Naive thymus-derived CD8-positive, alpha-beta T cell (primary cell): ENCODE measurements at regions not wholly inside any gene's neighbourhood (a gene's known extent, or its start where the extent isn't known, plus 50 kb on each side); places are given as distances from the start of the nearest gene placed in this dataset.

ENCODE experiments used
- ATAC-seq, 2 donors: fragments of 150-1000 bp; cut with Tn5 transposase in 1 of 2; sonication (Bioruptor Pico), chemical (Tn5 transposase) in 1 of 2; 1 replicate in 1 of 2; 2 replicates in 1 of 2; pipeline ENCODE4 v1.10.0; 2021; ENCODE audit warnings: mild to moderate bottlenecking in 2 of 2, moderate library complexity in 2 of 2
- POLR2A ChIA-PET: fragments of 350-600 bp; sonication (Branson Sonifier 250); formaldehyde crosslinking; loops from one replicate; lab custom pipeline; 2021; ENCODE audit warnings: antibody characterized with exemption; lab: Charles Lee
- DNase-seq, 10 donors: peaks; one replicate each; pipeline versions ENCODE4 v3.0.0 to v3.0.0-alpha.2; 2020 to 2022
- H3K27ac Mint-ChIP-seq, 10 donors: one replicate each; pipeline ENCODE4 v1.8.0; 2020 to 2022; ENCODE audit warnings: mild to moderate bottlenecking in 10 of 10, mixed read lengths in 10 of 10, moderate library complexity in 4 of 10, inconsistent platforms in 1 of 10
- H3K27me3 Mint-ChIP-seq, 5 donors: one replicate each; pipeline ENCODE4 v1.8.0; 2021 to 2022; ENCODE audit warnings: mixed read lengths in 5 of 5
- H3K36me3 Mint-ChIP-seq, 3 donors: one replicate each; pipeline ENCODE4 v1.8.0; 2020 to 2022; ENCODE audit warnings: mixed read lengths in 3 of 3, mild to moderate bottlenecking in 2 of 3, inconsistent platforms in 1 of 3
- H3K4me1 Mint-ChIP-seq, 4 donors: one replicate each; pipeline ENCODE4 v1.8.0; 2021 to 2022; ENCODE audit warnings: mixed read lengths in 4 of 4
- H3K4me3 Mint-ChIP-seq, 10 donors: one replicate each; pipeline ENCODE4 v1.8.0; 2020 to 2022; ENCODE audit warnings: mild to moderate bottlenecking in 10 of 10, mixed read lengths in 10 of 10, moderate library complexity in 6 of 10, inconsistent platforms in 1 of 10
- H3K9me3 Mint-ChIP-seq, 9 donors: one replicate each; pipeline ENCODE4 v1.8.0; 2020 to 2022; ENCODE audit warnings: mixed read lengths in 9 of 9, mild to moderate bottlenecking in 3 of 9, inconsistent platforms in 1 of 9, moderate library complexity in 1 of 9

GRCh38 chr14:42113358-42114069 is 506.8 kb downstream of the LRFN5 start:
- POLR2A ChIA-PET, result no interaction called here
- DNase-seq (no peak), ATAC-seq (no peak)
- Mint-ChIP-seq H3K9me3 (peaks cover 0 to 27% (median 17%) of the 10 kb centered on the region in 9 donors), H3K36me3 (peaks cover 0 to 9% (median 0%) of the 10 kb centered on the region in 3 donors), H3K4me3 (no peak overlapping the region), H3K27ac (no peak overlapping the region), H3K4me1 (no peaks in the 10 kb centered on the region), H3K27me3 (no peaks in the 10 kb centered on the region)

DNA sequence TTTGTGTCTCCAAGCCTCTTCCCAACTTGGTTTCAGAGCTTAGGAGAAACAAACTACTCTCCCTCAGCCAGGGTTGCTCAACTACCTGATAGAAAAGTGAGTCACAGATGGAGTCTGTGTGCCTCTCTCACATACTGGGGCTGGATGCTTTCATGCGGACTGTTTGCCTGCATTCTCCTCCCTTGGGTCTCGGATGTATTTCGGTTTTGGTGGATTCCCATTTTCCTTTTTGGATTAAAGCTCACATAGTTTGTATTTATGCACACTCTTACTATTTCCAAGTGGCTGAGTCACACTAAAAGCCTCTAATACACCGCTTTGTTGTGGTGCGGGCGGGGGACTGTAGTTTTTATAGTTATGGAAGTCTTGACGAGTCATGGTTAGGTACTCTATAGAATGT is 505.4 kb downstream of the LRFN5 start:
- ATAC-seq (no peak), DNase-seq (no peak)
- H3K9me3 Mint-ChIP-seq, result peaks cover 2 to 31% (median 21%) of the 10 kb centered on the region in 9 donors
- no peaks in the 10 kb centered on the region for H3K27me3 Mint-ChIP-seq
- H3K4me1 Mint-ChIP-seq, result no peaks in the 10 kb centered on the region
- H3K27ac Mint-ChIP-seq, result no peak overlapping the region
- POLR2A ChIA-PET, result no interaction called here
- peaks cover 0 to 9% (median 0%) of the 10 kb centered on the region in 3 donors for H3K36me3 Mint-ChIP-seq
- H3K4me3 Mint-ChIP-seq, result no peak overlapping the region

DNA sequence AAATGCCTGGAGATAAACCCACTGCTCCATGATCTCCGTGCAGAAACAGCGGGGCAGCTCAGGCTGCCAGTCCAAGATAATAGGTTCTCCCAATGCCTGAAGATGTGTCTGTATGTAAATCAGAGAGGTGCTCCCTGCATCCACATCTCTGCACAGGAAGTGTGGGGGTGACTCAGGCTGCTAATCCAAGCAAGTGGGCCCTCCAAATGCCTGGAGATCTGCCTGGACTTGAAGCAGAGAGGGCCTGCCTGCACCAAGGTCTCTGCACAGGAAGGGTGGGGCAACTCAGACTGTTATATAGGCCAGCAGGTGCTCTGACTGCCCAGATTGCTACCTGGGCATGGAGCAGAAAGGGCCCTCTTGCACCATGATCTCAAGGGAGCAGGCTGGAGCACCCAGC is 504.7 kb downstream of the LRFN5 start:
- POLR2A ChIA-PET, result no interaction called here
- ATAC-seq, result no peak

DNA sequence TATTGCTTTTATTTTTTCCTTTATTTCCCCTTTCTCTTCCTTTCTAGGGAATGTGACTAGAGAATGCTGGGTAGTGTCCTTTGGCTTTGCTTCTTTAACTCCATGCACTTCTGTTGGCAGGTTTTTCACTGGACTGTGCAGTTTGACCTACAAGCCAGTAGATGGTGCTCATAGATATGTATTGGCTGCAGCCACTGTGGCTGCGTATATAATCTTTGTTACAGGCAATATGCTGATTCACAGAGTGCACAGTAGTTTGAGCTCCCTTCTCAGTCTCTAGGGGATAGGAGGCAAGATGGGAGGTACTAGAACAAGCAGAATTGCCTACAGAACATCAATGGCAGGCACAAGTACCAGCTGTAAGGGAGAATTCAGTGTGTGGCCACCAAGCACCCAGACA is 503.5 kb downstream of the LRFN5 start:
- Mint-ChIP-seq H3K27ac (no peak overlapping the region), H3K9me3 (peaks cover 2 to 35% (median 21%) of the 10 kb centered on the region in 9 donors), H3K27me3 (no peaks in the 10 kb centered on the region), H3K36me3 (peaks cover 0 to 9% (median 0%) of the 10 kb centered on the region in 3 donors), H3K4me3 (no peak overlapping the region), H3K4me1 (no peaks in the 10 kb centered on the region)
- POLR2A ChIA-PET, result no interaction called here
- DNase-seq, result no peak
- ATAC-seq, result no peak

More for the DNA sequence above, 504.7 kb downstream of the LRFN5 start:
- H3K9me3 Mint-ChIP-seq, result peaks cover 2 to 35% (median 21%) of the 10 kb centered on the region in 9 donors
- H3K4me1 Mint-ChIP-seq, result no peaks in the 10 kb centered on the region
- H3K4me3 Mint-ChIP-seq, result no peak overlapping the region
- no peak for DNase-seq
- H3K27ac Mint-ChIP-seq, result no peak overlapping the region
- no peaks in the 10 kb centered on the region for H3K27me3 Mint-ChIP-seq
- peaks cover 0 to 9% (median 0%) of the 10 kb centered on the region in 3 donors for H3K36me3 Mint-ChIP-seq

DNA sequence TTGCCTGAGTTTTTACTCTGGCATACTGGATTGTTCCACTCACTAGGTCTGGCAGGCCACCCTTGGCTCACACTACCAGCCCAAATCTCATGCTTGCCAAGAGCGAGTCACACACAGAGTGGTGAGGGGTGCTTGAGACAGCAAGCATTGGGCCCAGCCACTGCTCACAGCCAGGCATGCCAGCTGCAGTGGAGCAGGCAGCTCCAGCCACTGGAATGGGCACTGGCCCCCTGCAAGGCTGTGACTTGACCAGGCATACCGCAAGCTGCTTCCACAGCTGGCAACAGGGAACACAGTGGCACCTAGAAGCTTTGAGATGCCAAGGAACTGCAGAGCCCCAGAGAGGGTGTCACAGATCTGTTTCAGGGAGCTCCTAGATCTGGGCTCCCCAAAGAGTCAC is 488.5 kb downstream of the LRFN5 start:
- POLR2A ChIA-PET, result no interaction called here
- H3K9me3 Mint-ChIP-seq, result peaks cover 0 to 19% (median 5%) of the 10 kb centered on the region in 9 donors

DNA sequence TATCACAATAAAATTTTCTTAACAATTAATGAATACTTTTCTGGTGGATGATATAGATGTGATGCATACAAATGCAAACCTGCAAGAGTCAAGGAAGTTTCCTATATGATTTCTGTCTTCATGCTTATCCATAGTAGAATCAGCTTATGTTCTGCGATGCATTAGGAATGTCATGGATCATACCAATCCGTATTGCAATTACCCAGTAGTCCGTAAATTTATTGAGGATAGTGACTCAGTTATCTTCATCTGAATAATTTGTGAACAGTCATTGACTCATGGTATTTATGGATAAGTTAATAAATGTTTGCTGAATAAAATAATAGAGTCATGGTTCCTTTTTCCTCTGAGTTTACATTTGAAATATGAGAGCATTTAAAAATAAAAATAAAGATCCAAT is 483.4 kb downstream of the LRFN5 start:
- Mint-ChIP-seq H3K4me1 (no peaks in the 10 kb centered on the region), H3K4me3 (no peak overlapping the region), H3K27me3 (peaks cover 0 to 3% (median 0%) of the 10 kb centered on the region in 5 donors), H3K27ac (no peak overlapping the region), H3K36me3 (no peaks in the 10 kb centered on the region), H3K9me3 (peaks cover 0 to 29% (median 4%) of the 10 kb centered on the region in 9 donors)
- DNase-seq (no peak), ATAC-seq (no peak)
- POLR2A ChIA-PET, result no interaction called here

More for the DNA sequence above, 488.5 kb downstream of the LRFN5 start:
- peaks cover 0 to 7% (median 0%) of the 10 kb centered on the region in 3 donors for H3K36me3 Mint-ChIP-seq
- H3K27me3 Mint-ChIP-seq, result no peaks in the 10 kb centered on the region
- H3K4me3 Mint-ChIP-seq, result no peak overlapping the region
- DNase-seq (no peak), ATAC-seq (no peak)
- H3K4me1 Mint-ChIP-seq, result no peaks in the 10 kb centered on the region
- no peak overlapping the region for H3K27ac Mint-ChIP-seq

GRCh38 chr14:42079911-42080310 is 473.2 kb downstream of the LRFN5 start:
- peaks cover 0 to 10% (median 0%) of the 10 kb centered on the region in 9 donors for H3K9me3 Mint-ChIP-seq
- no peak overlapping the region for H3K4me3 Mint-ChIP-seq
- H3K27ac Mint-ChIP-seq, result no peak overlapping the region
- POLR2A ChIA-PET, result no interaction called here
- H3K27me3 Mint-ChIP-seq, result no peaks in the 10 kb centered on the region
- no peak for DNase-seq
- no peaks in the 10 kb centered on the region for H3K36me3 Mint-ChIP-seq
- H3K4me1 Mint-ChIP-seq, result no peaks in the 10 kb centered on the region
- no peak for ATAC-seq

DNA sequence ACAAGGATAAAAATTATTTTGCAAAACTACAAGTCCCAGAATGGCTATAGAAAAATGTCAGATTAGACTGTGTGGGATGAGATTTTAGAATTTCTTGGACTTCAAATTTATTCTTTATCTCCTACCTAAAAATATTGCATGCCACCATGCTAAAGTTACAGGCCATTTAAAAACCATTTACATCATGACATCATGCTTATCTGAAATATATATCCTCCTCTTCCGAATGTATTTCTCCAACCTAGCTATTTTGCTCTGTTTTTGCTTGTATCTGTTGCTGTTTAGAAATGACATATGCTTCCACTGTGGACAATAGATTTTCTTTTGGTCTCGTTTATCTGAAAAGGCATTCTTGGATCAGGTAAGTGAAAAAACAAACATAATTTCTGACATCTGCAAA is 471.7 kb downstream of the LRFN5 start:
- no peaks in the 10 kb centered on the region for H3K27me3 Mint-ChIP-seq

GRCh38 chr14:42070031-42070430 is 463.4 kb downstream of the LRFN5 start:
- no peaks in the 10 kb centered on the region for H3K36me3 Mint-ChIP-seq
- H3K4me1 Mint-ChIP-seq, result no peaks in the 10 kb centered on the region
- DNase-seq (no peak), ATAC-seq (no peak)
- no peak overlapping the region for H3K27ac Mint-ChIP-seq
- H3K27me3 Mint-ChIP-seq, result no peaks in the 10 kb centered on the region
- POLR2A ChIA-PET, result no interaction called here
- peaks cover 0 to 16% (median 4%) of the 10 kb centered on the region in 9 donors for H3K9me3 Mint-ChIP-seq
- H3K4me3 Mint-ChIP-seq, result no peak overlapping the region

More for the DNA sequence above, 471.7 kb downstream of the LRFN5 start:
- Mint-ChIP-seq H3K27ac (no peak overlapping the region), H3K4me3 (no peak overlapping the region), H3K36me3 (no peaks in the 10 kb centered on the region), H3K4me1 (no peaks in the 10 kb centered on the region), H3K9me3 (peaks cover 0 to 3% (median 0%) of the 10 kb centered on the region in 9 donors)
- no peak for ATAC-seq
- POLR2A ChIA-PET, result no interaction called here
- no peak for DNase-seq

GRCh38 chr14:42057111-42057510 is 450.4 kb downstream of the LRFN5 start:
- no peaks in the 10 kb centered on the region for H3K27me3 Mint-ChIP-seq
- no peaks in the 10 kb centered on the region for H3K36me3 Mint-ChIP-seq
- POLR2A ChIA-PET, result no interaction called here
- DNase-seq (no peak), ATAC-seq (no peak)
- H3K9me3 Mint-ChIP-seq, result peaks cover 0 to 7% (median 1%) of the 10 kb centered on the region in 9 donors
- no peak overlapping the region for H3K27ac Mint-ChIP-seq
- H3K4me3 Mint-ChIP-seq, result no peak overlapping the region
- H3K4me1 Mint-ChIP-seq, result no peaks in the 10 kb centered on the region

DNA sequence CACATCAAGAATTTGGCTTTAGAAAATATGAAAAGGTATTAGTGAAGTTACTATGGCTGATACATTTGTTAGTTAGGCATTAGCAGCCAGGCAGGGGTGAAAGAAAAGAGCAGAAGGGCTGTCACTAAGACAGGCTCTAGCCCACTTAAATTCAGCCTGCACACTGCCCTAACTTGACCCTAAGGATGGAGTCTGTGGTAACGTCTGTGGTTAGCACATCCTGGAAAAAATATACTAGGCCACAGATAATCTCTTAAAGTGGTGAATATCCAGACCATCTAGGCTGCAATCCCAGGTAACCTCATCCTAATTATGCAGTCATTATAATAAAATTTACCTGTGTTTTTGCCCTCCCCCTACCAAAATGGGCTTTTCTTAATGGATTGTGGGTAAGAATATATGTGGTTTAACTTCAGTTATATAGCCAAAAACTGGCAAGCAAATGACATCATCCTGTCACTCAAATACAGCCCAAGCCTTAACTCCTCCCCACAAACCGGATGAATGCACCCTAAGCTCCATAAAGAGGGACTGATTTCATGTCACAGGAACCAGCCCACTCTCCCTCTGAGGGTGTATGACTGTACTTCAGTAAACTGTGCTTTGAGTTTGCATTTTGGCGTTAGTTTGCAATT is 440.9 kb downstream of the LRFN5 start:
- H3K36me3 Mint-ChIP-seq, result no peaks in the 10 kb centered on the region
- POLR2A ChIA-PET, result no interaction called here
- H3K27ac Mint-ChIP-seq, result no peak overlapping the region
- H3K27me3 Mint-ChIP-seq, result no peaks in the 10 kb centered on the region
- DNase-seq (no peak), ATAC-seq (no peak)
- no peak overlapping the region for H3K4me3 Mint-ChIP-seq
- H3K4me1 Mint-ChIP-seq, result no peaks in the 10 kb centered on the region
- H3K9me3 Mint-ChIP-seq, result peaks cover 0 to 13% (median 2%) of the 10 kb centered on the region in 9 donors

DNA sequence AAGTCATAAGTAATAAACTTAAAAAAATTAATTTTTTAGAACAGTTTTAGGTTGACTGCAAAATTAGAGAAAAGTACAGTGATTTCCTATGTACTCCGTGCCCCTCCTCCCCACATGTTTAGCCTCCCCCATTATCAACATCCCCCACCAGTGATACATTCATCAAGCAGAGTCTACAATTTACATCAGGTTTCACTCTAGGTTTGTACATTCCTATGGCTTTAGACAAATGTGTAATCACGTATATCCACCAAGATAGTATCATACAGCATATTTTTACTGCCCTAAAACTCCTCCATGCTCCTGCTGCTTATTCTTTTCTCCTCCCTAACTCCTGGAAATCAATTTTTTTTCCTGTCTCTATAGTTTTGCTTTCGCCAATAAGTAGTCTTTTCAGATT is 438.7 kb downstream of the LRFN5 start:
- no peak overlapping the region for H3K27ac Mint-ChIP-seq
- H3K36me3 Mint-ChIP-seq, result no peaks in the 10 kb centered on the region
- no peaks in the 10 kb centered on the region for H3K4me1 Mint-ChIP-seq
- DNase-seq (no peak), ATAC-seq (no peak)
- peaks cover 0 to 15% (median 0%) of the 10 kb centered on the region in 9 donors for H3K9me3 Mint-ChIP-seq
- no peak overlapping the region for H3K4me3 Mint-ChIP-seq
- POLR2A ChIA-PET, result no interaction called here
- no peaks in the 10 kb centered on the region for H3K27me3 Mint-ChIP-seq

GRCh38 chr14:42028607-42029006 is 421.9 kb downstream of the LRFN5 start:
- DNase-seq (no peak), ATAC-seq (no peak)
- POLR2A ChIA-PET, result no interaction called here
- no peak overlapping the region for H3K4me3 Mint-ChIP-seq
- no peaks in the 10 kb centered on the region for H3K36me3 Mint-ChIP-seq
- H3K4me1 Mint-ChIP-seq, result no peaks in the 10 kb centered on the region
- H3K9me3 Mint-ChIP-seq, result peaks cover 0 to 22% (median 10%) of the 10 kb centered on the region in 9 donors
- H3K27me3 Mint-ChIP-seq, result no peaks in the 10 kb centered on the region
- no peak overlapping the region for H3K27ac Mint-ChIP-seq
